GM12878 (cell line): ENCODE measurements at regions not wholly inside any gene's neighbourhood (a gene's known extent, or its start where the extent isn't known, plus 50 kb on each side); places are given as distances from the start of the nearest gene placed in this dataset.
"Not testable (repeated sequence)": the region's sequence is repeated elsewhere in the genome, so short reads cannot be mapped to it uniquely, and the experiment has no call there.

Source experiments
- ATAC-seq: fragments of 200-7000 bp; cut with Tn5 transposase; 3 replicates; pipeline ENCODE4 v1.9.1; 2020; ENCODE audit warnings: mild to moderate bottlenecking, moderate library complexity
- BruUV-seq: library from RNA; stranded (reverse); fragments of 400-500 nt; replicated peaks from 2 replicates; lab custom pipeline; 2021; lab: Mats Ljungman, UMichigan
- CTCF ChIA-PET: fragments of 300-600 bp; sonication (Branson Sonifier 250); formaldehyde crosslinking; extraction: SDS; loops from one replicate; lab custom pipeline; 2021; ENCODE audit warnings: inconsistent platforms; lab: Yijun Ruan, JAX
- POLR2A ChIA-PET: fragments of 350-600 bp; formaldehyde crosslinking; extraction: SDS; loops from one replicate; lab custom pipeline; 2021; ENCODE audit warnings: inconsistent platforms; lab: Charles Lee
- RAD21 ChIA-PET: fragments of 300-600 bp; sonication (Branson Sonifier 250); formaldehyde crosslinking; loops from one replicate; lab custom pipeline; 2023; ENCODE audit warnings: antibody characterized with exemption; ENCODE audit not compliant: unreplicated experiment; lab: Charles Lee
- SMC1A ChIA-PET: fragments of 300-600 bp; sonication (Branson Sonifier 250); formaldehyde crosslinking; loops from one replicate; lab custom pipeline; 2023; ENCODE audit not compliant: unreplicated experiment, uncharacterized antibody; lab: Charles Lee
- DNase-seq: peaks from one replicate; pipeline ENCODE4 v3.0.0-alpha.2; 2011; ENCODE audit warnings: low read depth, low spot score
- FAIRE-seq: peaks from 3 replicates; lab custom pipeline; 2011; peaks lifted over from hg19 to GRCh38; lab: Jason Lieb, UNC
- H2AFZ ChIP-seq: 2 replicates; pipeline ENCODE4 v1.6.0; 2011; ENCODE audit warnings: low read depth, low read length, control low read depth; ENCODE audit not compliant: control insufficient read depth
- H3K27ac ChIP-seq: 2 replicates; pipeline ENCODE4 v1.5.1; 2011; ENCODE audit warnings: control low read depth; ENCODE audit not compliant: control insufficient read depth, insufficient read depth
- H3K27me3 ChIP-seq, 2 experiments: replicated peaks in 1 of 2; 2 replicates each; pipeline versions ENCODE4 v1.6.0 to v1.6.1; 2011; ENCODE audit warnings: low read length in 1 of 2; ENCODE audit not compliant: control insufficient read depth in 2 of 2, insufficient read depth in 2 of 2
- H3K36me3 ChIP-seq, 2 experiments: 2 replicates each; pipeline ENCODE4 v1.5.1; 2011; ENCODE audit warnings: low read length in 1 of 2; ENCODE audit not compliant: control insufficient read depth in 2 of 2, insufficient read depth in 2 of 2
- H3K4me1 ChIP-seq: 2 replicates; pipeline ENCODE4 v1.6.1; 2011; ENCODE audit warnings: mild to moderate bottlenecking, low read length, moderate library complexity, mixed read lengths; ENCODE audit not compliant: control insufficient read depth, insufficient read depth
- H3K4me2 ChIP-seq: 2 replicates; pipeline ENCODE4 v1.6.0; 2011; ENCODE audit warnings: control low read depth; ENCODE audit not compliant: control insufficient read depth, insufficient read depth
- H3K4me3 ChIP-seq: fragments of 200-600 bp; sonication (generic); 2 replicates; pipeline ENCODE4 v1.5.1; 2016
- H3K79me2 ChIP-seq: 2 replicates; pipeline ENCODE4 v1.6.0; 2011; ENCODE audit warnings: low read length; ENCODE audit not compliant: control insufficient read depth, insufficient read depth
- H3K9ac ChIP-seq: 2 replicates; pipeline ENCODE4 v1.8.0; 2011; ENCODE audit warnings: low read length, control low read depth, mixed read lengths; ENCODE audit not compliant: control insufficient read depth, insufficient read depth
- H3K9me3 ChIP-seq: replicated peaks from 3 replicates; pipeline ENCODE4 v1.5.1; 2011; ENCODE audit warnings: mild to moderate bottlenecking, low read length; ENCODE audit not compliant: control insufficient read depth, insufficient read depth
- H4K20me1 ChIP-seq: 2 replicates; pipeline ENCODE4 v1.6.0; 2011; ENCODE audit not compliant: control insufficient read depth, insufficient read depth
- ASH2L ChIP-seq: fragments of 300-600, 200-600 bp; sonication (generic); IDR thresholded peaks from 2 replicates; pipeline ENCODE4 v1.6.1; 2017; ENCODE audit warnings: low read depth, mild to moderate bottlenecking, borderline replicate concordance
- MTA2 ChIP-seq: fragments of 450-650 bp; IDR thresholded peaks from 2 replicates; pipeline ENCODE4 v1.6.1; 2016; ENCODE audit warnings: low read depth, mild to moderate bottlenecking, moderate library complexity
- PAX5 ChIP-seq: IDR thresholded peaks from 2 replicates; pipeline ENCODE4 v1.6.1; 2011; ENCODE audit warnings: low read depth, low read length, borderline replicate concordance
- SMAD1 ChIP-seq: fragments of 450-650 bp; IDR thresholded peaks from 2 replicates; pipeline ENCODE4 v1.6.1; 2018; ENCODE audit warnings: mild to moderate bottlenecking, low read depth; ENCODE audit not compliant: partially characterized antibody
- ZZZ3 ChIP-seq: IDR thresholded peaks from 2 replicates; pipeline ENCODE4 v1.6.1; 2011; ENCODE audit warnings: low read depth; ENCODE audit not compliant: control insufficient read depth, insufficient read length
- WGBS: methylation state at CpG from one replicate; pipeline ENCODE4 v1.1.6; 2016; ENCODE audit warnings: low lambda C conversion rate; ENCODE audit not compliant: insufficient replicate concordance, insufficient coverage; ENCODE audit errors: missing lambda C conversion rate; 5-methylcytosine and 5-hydroxymethylcytosine counted together
- in situ Hi-C: fragments of 300-500 bp; cut with MboI; formaldehyde crosslinking; loops from 9 replicates; pipeline ENCODE4 v1.14.3; 2018; ENCODE audit warnings: mixed read lengths
- intact Hi-C: fragments of 100-400 bp; cut with micrococcal nuclease; formaldehyde crosslinking; loops from one replicate; pipeline ENCODE4 v1.14.2; 2022; ENCODE audit not compliant: unreplicated experiment
- TF ChIP-seq, protein P1 (sequence below): fragments of 150-350 bp; IDR thresholded peaks from 2 replicates; pipeline ENCODE4 v1.6.1; 2016; ENCODE audit warnings: low read depth, low read length
- TF ChIP-seq, protein P2 (sequence below): fragments of 450-650 bp; IDR thresholded peaks from 2 replicates; pipeline ENCODE4 v1.6.1; 2017; ENCODE audit warnings: mild to moderate bottlenecking, moderate library complexity
- TF ChIP-seq, protein P3 (sequence below): IDR thresholded peaks from 2 replicates; pipeline ENCODE4 v1.6.1; 2012; ENCODE audit warnings: low read depth, low read length, improper control_type of control experiment

DNA sequence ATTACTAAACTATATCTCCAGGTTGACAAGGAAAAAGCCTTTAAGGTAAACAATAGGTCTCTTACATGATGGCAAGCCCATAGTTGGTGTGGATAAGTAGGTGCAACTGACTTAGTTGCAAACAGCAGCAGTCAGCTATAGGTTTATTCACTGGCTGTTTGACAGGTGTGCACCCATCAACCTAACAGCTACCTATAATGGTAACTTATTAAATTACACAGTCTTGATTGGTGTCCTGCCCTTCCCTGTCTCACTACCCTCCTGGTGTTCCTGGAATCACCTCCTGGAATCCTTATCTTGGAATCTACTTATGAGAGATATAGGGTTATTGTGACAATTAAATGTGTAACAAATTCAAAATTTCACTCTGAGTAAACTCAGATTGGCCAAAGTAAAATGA lies 467.8 kb upstream of the UBE2E2 start (continued):
- TF ChIP-seq ZZZ3 (no peak), SMAD1 (no peak)

GRCh38 chr3:22743386-22743785 lies 459.7 kb upstream of the UBE2E2 start:
- H3K4me3 ChIP-seq, DNase-seq, H3K4me1 ChIP-seq, SMC1A ChIA-PET, H2AFZ ChIP-seq, H3K79me2 ChIP-seq, CTCF ChIA-PET, ATAC-seq, BruUV-seq, H4K20me1 ChIP-seq, in situ Hi-C loops, POLR2A ChIA-PET, FAIRE-seq, intact Hi-C loops, H3K27me3 ChIP-seq, H3K36me3 ChIP-seq, RAD21 ChIA-PET, H3K4me2 ChIP-seq, H3K9me3 ChIP-seq, H3K9ac ChIP-seq, H3K27ac ChIP-seq: not testable (repeated sequence)
- WGBS, result 61% methylated on average over 21 of the region's 22 CpGs

DNA sequence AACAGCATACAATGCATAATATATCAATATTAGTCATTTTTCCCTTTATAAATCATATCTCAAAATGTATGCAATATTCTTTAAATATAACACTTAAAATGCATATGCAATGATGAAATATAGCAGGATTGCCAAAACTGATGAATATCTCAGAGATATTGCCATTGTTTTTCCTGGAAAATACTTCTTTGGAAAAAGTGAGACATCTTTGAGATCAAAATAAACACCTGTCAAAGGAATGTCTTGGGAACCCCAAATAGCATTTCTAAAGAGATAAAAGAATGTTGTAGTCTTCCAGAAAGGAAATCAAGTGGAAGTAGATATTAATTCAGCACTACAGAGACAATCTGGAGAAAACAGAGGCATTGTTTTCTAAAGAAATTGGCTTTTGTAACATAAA lies 457.8 kb upstream of the UBE2E2 start:
- no peak overlapping the region for H3K4me2 ChIP-seq
- H3K9ac ChIP-seq, result no peak overlapping the region
- H3K79me2 ChIP-seq, result no peaks in the 10 kb centered on the region
- H3K4me1 ChIP-seq, result no peaks in the 10 kb centered on the region
- CTCF ChIA-PET, result no interaction called here
- H4K20me1 ChIP-seq, result no peaks in the 10 kb centered on the region
- no TSS peak for BruUV-seq
- H2AFZ ChIP-seq, result no peak overlapping the region
- POLR2A ChIA-PET, result no interaction called here
- FAIRE-seq (no peak), DNase-seq (no peak), ATAC-seq (no peak)
- SMC1A ChIA-PET, result no interaction called here
- no peaks in the 10 kb centered on the region for H3K9me3 ChIP-seq
- H3K36me3 ChIP-seq, result no peaks in the 10 kb centered on the region
- intact Hi-C loops (no loop called here), in situ Hi-C loops (no loop called here)
- no peaks in the 10 kb centered on the region for H3K27me3 ChIP-seq
- H3K4me3 ChIP-seq, result no peak overlapping the region
- RAD21 ChIA-PET, result no interaction called here
- H3K27ac ChIP-seq, result no peak overlapping the region
- TF ChIP-seq, protein P1, sequence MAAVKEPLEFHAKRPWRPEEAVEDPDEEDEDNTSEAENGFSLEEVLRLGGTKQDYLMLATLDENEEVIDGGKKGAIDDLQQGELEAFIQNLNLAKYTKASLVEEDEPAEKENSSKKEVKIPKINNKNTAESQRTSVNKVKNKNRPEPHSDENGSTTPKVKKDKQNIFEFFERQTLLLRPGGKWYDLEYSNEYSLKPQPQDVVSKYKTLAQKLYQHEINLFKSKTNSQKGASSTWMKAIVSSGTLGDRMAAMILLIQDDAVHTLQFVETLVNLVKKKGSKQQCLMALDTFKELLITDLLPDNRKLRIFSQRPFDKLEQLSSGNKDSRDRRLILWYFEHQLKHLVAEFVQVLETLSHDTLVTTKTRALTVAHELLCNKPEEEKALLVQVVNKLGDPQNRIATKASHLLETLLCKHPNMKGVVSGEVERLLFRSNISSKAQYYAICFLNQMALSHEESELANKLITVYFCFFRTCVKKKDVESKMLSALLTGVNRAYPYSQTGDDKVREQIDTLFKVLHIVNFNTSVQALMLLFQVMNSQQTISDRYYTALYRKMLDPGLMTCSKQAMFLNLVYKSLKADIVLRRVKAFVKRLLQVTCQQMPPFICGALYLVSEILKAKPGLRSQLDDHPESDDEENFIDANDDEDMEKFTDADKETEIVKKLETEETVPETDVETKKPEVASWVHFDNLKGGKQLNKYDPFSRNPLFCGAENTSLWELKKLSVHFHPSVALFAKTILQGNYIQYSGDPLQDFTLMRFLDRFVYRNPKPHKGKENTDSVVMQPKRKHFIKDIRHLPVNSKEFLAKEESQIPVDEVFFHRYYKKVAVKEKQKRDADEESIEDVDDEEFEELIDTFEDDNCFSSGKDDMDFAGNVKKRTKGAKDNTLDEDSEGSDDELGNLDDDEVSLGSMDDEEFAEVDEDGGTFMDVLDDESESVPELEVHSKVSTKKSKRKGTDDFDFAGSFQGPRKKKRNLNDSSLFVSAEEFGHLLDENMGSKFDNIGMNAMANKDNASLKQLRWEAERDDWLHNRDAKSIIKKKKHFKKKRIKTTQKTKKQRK, result no peak
- TF ChIP-seq PAX5, result no peak
- TF ChIP-seq ASH2L, result no peak
- TF ChIP-seq, protein P2, sequence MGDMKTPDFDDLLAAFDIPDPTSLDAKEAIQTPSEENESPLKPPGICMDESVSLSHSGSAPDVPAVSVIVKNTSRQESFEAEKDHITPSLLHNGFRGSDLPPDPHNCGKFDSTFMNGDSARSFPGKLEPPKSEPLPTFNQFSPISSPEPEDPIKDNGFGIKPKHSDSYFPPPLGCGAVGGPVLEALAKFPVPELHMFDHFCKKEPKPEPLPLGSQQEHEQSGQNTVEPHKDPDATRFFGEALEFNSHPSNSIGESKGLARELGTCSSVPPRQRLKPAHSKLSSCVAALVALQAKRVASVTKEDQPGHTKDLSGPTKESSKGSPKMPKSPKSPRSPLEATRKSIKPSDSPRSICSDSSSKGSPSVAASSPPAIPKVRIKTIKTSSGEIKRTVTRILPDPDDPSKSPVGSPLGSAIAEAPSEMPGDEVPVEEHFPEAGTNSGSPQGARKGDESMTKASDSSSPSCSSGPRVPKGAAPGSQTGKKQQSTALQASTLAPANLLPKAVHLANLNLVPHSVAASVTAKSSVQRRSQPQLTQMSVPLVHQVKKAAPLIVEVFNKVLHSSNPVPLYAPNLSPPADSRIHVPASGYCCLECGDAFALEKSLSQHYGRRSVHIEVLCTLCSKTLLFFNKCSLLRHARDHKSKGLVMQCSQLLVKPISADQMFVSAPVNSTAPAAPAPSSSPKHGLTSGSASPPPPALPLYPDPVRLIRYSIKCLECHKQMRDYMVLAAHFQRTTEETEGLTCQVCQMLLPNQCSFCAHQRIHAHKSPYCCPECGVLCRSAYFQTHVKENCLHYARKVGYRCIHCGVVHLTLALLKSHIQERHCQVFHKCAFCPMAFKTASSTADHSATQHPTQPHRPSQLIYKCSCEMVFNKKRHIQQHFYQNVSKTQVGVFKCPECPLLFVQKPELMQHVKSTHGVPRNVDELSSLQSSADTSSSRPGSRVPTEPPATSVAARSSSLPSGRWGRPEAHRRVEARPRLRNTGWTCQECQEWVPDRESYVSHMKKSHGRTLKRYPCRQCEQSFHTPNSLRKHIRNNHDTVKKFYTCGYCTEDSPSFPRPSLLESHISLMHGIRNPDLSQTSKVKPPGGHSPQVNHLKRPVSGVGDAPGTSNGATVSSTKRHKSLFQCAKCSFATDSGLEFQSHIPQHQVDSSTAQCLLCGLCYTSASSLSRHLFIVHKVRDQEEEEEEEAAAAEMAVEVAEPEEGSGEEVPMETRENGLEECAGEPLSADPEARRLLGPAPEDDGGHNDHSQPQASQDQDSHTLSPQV, result no peak
- TF ChIP-seq, protein P3, sequence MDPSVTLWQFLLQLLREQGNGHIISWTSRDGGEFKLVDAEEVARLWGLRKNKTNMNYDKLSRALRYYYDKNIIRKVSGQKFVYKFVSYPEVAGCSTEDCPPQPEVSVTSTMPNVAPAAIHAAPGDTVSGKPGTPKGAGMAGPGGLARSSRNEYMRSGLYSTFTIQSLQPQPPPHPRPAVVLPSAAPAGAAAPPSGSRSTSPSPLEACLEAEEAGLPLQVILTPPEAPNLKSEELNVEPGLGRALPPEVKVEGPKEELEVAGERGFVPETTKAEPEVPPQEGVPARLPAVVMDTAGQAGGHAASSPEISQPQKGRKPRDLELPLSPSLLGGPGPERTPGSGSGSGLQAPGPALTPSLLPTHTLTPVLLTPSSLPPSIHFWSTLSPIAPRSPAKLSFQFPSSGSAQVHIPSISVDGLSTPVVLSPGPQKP, result no peak
- no peak for TF ChIP-seq MTA2
